GM12878 (cell line): ENCODE measurements at regions not wholly inside any gene's neighbourhood (a gene's known extent, or its start where the extent isn't known, plus 50 kb on each side); places are given as distances from the start of the nearest gene placed in this dataset.

Experiments used
- HDAC6 ChIP-seq: fragments of 200-600 bp; sonication (generic); IDR thresholded peaks from one replicate; pipeline ENCODE4 v1.8.0; 2017; ENCODE audit warnings: antibody characterized with exemption; ENCODE audit not compliant: unreplicated experiment
- MTA3 ChIP-seq: IDR thresholded peaks from 2 replicates; pipeline ENCODE4 v1.6.1; 2012; ENCODE audit warnings: low read length, inconsistent platforms, borderline replicate concordance
- NFIC ChIP-seq: IDR thresholded peaks from 2 replicates; pipeline ENCODE4 v1.6.1; 2012; ENCODE audit warnings: low read depth, mild to moderate bottlenecking, inconsistent platforms, low read length, moderate library complexity
- POLR2A ChIP-seq: IDR thresholded peaks from 2 replicates; pipeline ENCODE4 v1.6.1; 2011; ENCODE audit warnings: low read depth, mild to moderate bottlenecking, low read length
- POLR2AphosphoS5 ChIP-seq: IDR thresholded peaks from 2 replicates; pipeline ENCODE4 v1.6.1; 2011; ENCODE audit warnings: mild to moderate bottlenecking, low read length, inconsistent platforms
- SMC3 ChIP-seq: IDR thresholded peaks from 2 replicates; pipeline ENCODE4 v1.6.1; 2011; ENCODE audit warnings: low read length, improper control_type of control experiment, borderline replicate concordance
- SUZ12 ChIP-seq: fragments of 200-600 bp; sonication (generic); IDR thresholded peaks from one replicate; pipeline ENCODE4 v1.6.1; 2018; ENCODE audit warnings: antibody characterized with exemption, mild to moderate bottlenecking; ENCODE audit not compliant: unreplicated experiment
- ZNF207 ChIP-seq: fragments of 450-650 bp; IDR thresholded peaks from 2 replicates; pipeline ENCODE4 v1.6.1; 2014; ENCODE audit warnings: antibody characterized with exemption, mild to moderate bottlenecking, borderline replicate concordance
- ZNF217 ChIP-seq: fragments of 450-650 bp; IDR thresholded peaks from 2 replicates; pipeline ENCODE4 v1.6.1; 2017; ENCODE audit warnings: antibody characterized with exemption, mild to moderate bottlenecking
- ZSCAN29 ChIP-seq: fragments of 450-650 bp; IDR thresholded peaks from 2 replicates; pipeline ENCODE4 v1.6.1; 2017; ENCODE audit warnings: mild to moderate bottlenecking, moderate library complexity
- TF ChIP-seq, protein P1 (sequence below): fragments of 150-350 bp; IDR thresholded peaks from 2 replicates; pipeline ENCODE4 v1.6.1; 2016; ENCODE audit warnings: low read depth, low read length
- TF ChIP-seq, protein P2 (sequence below), 3 experiments: IDR thresholded peaks in 2 of 3; conservative IDR thresholded peaks in 1 of 3; 2 replicates each; pipeline ENCODE4 v1.5.1; 2011; ENCODE audit warnings: low read depth in 3 of 3, low read length in 3 of 3, mild to moderate bottlenecking in 3 of 3, control low read depth in 2 of 3, moderate library complexity in 2 of 3, inconsistent platforms in 1 of 3, mixed read lengths in 1 of 3; ENCODE audit not compliant: control insufficient read depth in 2 of 3, insufficient read depth in 1 of 3; ENCODE audit errors: extremely low read depth in 1 of 3
- TF ChIP-seq, protein P3 (sequence below): IDR thresholded peaks from 2 replicates; pipeline ENCODE4 v1.6.1; 2012; ENCODE audit warnings: low read depth, low read length, improper control_type of control experiment

DNA sequence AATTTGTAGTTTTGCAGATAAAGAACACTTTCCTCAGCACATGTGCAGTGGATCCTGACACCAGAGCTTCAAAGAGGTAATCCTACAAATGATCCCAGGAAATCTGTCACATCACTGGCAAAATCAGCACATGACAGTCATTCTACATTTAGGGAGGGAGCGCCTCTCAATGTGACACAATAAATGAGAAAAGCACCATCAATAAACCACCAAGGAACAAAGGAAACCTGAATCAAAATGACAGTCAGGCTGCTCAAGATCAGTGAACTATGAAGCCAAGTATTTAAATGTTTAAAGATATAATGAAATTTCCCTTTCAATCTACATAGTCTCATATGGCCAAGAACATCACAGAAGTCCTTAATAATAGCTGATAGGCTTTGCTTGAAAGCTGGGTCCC lies 119.5 kb downstream of the LRRN1 start:
- TF ChIP-seq, protein P1, sequence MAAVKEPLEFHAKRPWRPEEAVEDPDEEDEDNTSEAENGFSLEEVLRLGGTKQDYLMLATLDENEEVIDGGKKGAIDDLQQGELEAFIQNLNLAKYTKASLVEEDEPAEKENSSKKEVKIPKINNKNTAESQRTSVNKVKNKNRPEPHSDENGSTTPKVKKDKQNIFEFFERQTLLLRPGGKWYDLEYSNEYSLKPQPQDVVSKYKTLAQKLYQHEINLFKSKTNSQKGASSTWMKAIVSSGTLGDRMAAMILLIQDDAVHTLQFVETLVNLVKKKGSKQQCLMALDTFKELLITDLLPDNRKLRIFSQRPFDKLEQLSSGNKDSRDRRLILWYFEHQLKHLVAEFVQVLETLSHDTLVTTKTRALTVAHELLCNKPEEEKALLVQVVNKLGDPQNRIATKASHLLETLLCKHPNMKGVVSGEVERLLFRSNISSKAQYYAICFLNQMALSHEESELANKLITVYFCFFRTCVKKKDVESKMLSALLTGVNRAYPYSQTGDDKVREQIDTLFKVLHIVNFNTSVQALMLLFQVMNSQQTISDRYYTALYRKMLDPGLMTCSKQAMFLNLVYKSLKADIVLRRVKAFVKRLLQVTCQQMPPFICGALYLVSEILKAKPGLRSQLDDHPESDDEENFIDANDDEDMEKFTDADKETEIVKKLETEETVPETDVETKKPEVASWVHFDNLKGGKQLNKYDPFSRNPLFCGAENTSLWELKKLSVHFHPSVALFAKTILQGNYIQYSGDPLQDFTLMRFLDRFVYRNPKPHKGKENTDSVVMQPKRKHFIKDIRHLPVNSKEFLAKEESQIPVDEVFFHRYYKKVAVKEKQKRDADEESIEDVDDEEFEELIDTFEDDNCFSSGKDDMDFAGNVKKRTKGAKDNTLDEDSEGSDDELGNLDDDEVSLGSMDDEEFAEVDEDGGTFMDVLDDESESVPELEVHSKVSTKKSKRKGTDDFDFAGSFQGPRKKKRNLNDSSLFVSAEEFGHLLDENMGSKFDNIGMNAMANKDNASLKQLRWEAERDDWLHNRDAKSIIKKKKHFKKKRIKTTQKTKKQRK: no peak
- TF ChIP-seq ZSCAN29 (no peak), MTA3 (no peak), SUZ12 (no peak), HDAC6 (no peak), POLR2AphosphoS5 (no peak), ZNF207 (no peak), SMC3 (no peak), POLR2A (no peak), ZNF217 (no peak), NFIC (no peak)
- TF ChIP-seq, protein P2, sequence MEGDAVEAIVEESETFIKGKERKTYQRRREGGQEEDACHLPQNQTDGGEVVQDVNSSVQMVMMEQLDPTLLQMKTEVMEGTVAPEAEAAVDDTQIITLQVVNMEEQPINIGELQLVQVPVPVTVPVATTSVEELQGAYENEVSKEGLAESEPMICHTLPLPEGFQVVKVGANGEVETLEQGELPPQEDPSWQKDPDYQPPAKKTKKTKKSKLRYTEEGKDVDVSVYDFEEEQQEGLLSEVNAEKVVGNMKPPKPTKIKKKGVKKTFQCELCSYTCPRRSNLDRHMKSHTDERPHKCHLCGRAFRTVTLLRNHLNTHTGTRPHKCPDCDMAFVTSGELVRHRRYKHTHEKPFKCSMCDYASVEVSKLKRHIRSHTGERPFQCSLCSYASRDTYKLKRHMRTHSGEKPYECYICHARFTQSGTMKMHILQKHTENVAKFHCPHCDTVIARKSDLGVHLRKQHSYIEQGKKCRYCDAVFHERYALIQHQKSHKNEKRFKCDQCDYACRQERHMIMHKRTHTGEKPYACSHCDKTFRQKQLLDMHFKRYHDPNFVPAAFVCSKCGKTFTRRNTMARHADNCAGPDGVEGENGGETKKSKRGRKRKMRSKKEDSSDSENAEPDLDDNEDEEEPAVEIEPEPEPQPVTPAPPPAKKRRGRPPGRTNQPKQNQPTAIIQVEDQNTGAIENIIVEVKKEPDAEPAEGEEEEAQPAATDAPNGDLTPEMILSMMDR (IDR thresholded peaks at IDR 0.05 in 2 of 3, conservative IDR thresholded peaks at IDR 0.05 in 1 of 3; ENCODE audit: control insufficient read depth in 2 of 3, extremely low read depth in 1 of 3, insufficient read depth in 1 of 3, low read depth in 3 of 3, low read length in 3 of 3): no peak
- TF ChIP-seq, protein P3, sequence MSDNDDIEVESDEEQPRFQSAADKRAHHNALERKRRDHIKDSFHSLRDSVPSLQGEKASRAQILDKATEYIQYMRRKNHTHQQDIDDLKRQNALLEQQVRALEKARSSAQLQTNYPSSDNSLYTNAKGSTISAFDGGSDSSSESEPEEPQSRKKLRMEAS: no peak
